ENCODE measurements at regions not wholly inside any gene's neighbourhood (a gene's known extent, or its start where the extent isn't known, plus 50 kb on each side); places are given as distances from the start of the nearest gene placed in this dataset.

- TF ChIP-seq PREB (CRISPR knock-in tag; IDR thresholded peaks at IDR 0.05; ENCODE audit: borderline replicate concordance) (no peak), ZBTB21 (CRISPR knock-in tag; IDR thresholded peaks at IDR 0.05; ENCODE audit: borderline replicate concordance) (no peak), NFATC4 (CRISPR knock-in tag; IDR thresholded peaks at IDR 0.05) (no peak), ERG (CRISPR knock-in tag; IDR thresholded peaks at IDR 0.05) (no peak), ZNF138 (CRISPR knock-in tag; conservative IDR thresholded peaks at IDR 0.05) (no peak), MAX (CRISPR knock-in tag; IDR thresholded peaks at IDR 0.05) (no peak)
These were observed 465.7 kb downstream of the DTWD2 start (continued) for GRCh38 chr5:118522626-118523025.

GRCh38 chr5:118520771-118521415 is 467.5 kb downstream of the DTWD2 start:
- no peaks in the 10 kb centered on the region for H3K9me3 Mint-ChIP-seq
- H3K27me3 Mint-ChIP-seq (ENCODE audit: low read depth): no peaks in the 10 kb centered on the region
- ChIA-PET POLR2A (no interaction called here), CTCF (no interaction called here)
- ATAC-seq (no peak), DNase-seq (ENCODE audit: low spot score) (no peak)
- H3K4me1 Mint-ChIP-seq: peaks cover 7% of the 10 kb centered on the region
- no peaks in the 10 kb centered on the region for H3K36me3 Mint-ChIP-seq
- no peak overlapping the region for H3K27ac Mint-ChIP-seq
- H3K4me3 Mint-ChIP-seq: no peak overlapping the region
- no peak for TF ChIP-seq ZNF671 (CRISPR knock-in tag; IDR thresholded peaks at IDR 0.05)
- TF ChIP-seq ARID4B (CRISPR knock-in tag; IDR thresholded peaks at IDR 0.05; ENCODE audit: borderline replicate concordance): no peak
- no peak for TF ChIP-seq ESRRA (CRISPR knock-in tag; IDR thresholded peaks at IDR 0.05; ENCODE audit: borderline replicate concordance)
- no peak for TF ChIP-seq ZNF532 (CRISPR knock-in tag; IDR thresholded peaks at IDR 0.05; ENCODE audit: borderline replicate concordance)
- TF ChIP-seq USF2 (CRISPR knock-in tag; IDR thresholded peaks at IDR 0.05): no peak
- TF ChIP-seq E2F4 (CRISPR knock-in tag; IDR thresholded peaks at IDR 0.05; ENCODE audit: borderline replicate concordance, low read depth): no peak
- TF ChIP-seq ZNF138 (CRISPR knock-in tag; conservative IDR thresholded peaks at IDR 0.05): no peak
- no peak for TF ChIP-seq ZNF232 (CRISPR knock-in tag; IDR thresholded peaks at IDR 0.05)
- TF ChIP-seq NFE2L1 (CRISPR knock-in tag; IDR thresholded peaks at IDR 0.05): no peak
- no peak for TF ChIP-seq GTF2I (CRISPR knock-in tag; conservative IDR thresholded peaks at IDR 0.05)
- no peak for TF ChIP-seq MYBL2 (CRISPR knock-in tag; IDR thresholded peaks at IDR 0.05)
- TF ChIP-seq NR3C1 (CRISPR knock-in tag; conservative IDR thresholded peaks at IDR 0.05; ENCODE audit: low read depth): no peak
- no peak for TF ChIP-seq SOX15 (CRISPR knock-in tag; IDR thresholded peaks at IDR 0.05)
